Vagina (tissue), 2 donors: ENCODE measurements at regions not wholly inside any gene's neighbourhood (a gene's known extent, or its start where the extent isn't known, plus 50 kb on each side); places are given as distances from the start of the nearest gene placed in this dataset.

Source experiments
- POLR2A ChIP-seq, 2 donors: fragments of 450-650 bp; IDR thresholded peaks; one replicate each; pipeline ENCODE4 v1.6.1; 2017; ENCODE audit warnings: antibody characterized with exemption in 2 of 2, mild to moderate bottlenecking in 2 of 2, moderate library complexity in 2 of 2
- TF ChIP-seq, protein P1 (sequence below), 3 experiments: fragments of 450-650 bp in 2 of 3; fragments of 200-600 bp in 1 of 3; sonication (generic) in 1 of 3; IDR thresholded peaks; one replicate each; pipeline ENCODE4 v1.5.1; 2017 to 2019; ENCODE audit warnings: antibody characterized with exemption in 3 of 3, mild to moderate bottlenecking in 2 of 3, moderate library complexity in 2 of 3

- TF ChIP-seq, protein P1, sequence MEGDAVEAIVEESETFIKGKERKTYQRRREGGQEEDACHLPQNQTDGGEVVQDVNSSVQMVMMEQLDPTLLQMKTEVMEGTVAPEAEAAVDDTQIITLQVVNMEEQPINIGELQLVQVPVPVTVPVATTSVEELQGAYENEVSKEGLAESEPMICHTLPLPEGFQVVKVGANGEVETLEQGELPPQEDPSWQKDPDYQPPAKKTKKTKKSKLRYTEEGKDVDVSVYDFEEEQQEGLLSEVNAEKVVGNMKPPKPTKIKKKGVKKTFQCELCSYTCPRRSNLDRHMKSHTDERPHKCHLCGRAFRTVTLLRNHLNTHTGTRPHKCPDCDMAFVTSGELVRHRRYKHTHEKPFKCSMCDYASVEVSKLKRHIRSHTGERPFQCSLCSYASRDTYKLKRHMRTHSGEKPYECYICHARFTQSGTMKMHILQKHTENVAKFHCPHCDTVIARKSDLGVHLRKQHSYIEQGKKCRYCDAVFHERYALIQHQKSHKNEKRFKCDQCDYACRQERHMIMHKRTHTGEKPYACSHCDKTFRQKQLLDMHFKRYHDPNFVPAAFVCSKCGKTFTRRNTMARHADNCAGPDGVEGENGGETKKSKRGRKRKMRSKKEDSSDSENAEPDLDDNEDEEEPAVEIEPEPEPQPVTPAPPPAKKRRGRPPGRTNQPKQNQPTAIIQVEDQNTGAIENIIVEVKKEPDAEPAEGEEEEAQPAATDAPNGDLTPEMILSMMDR (IDR thresholded peaks at IDR 0.05), result no peak
- TF ChIP-seq POLR2A (IDR thresholded peaks at IDR 0.05), result no peak
These were observed 386.8 kb downstream of the SAMD5 start for GRCh38 chr6:147895272-147895671.
